Superior temporal gyrus (tissue), 1 donor: ENCODE measurements at regions not wholly inside any gene's neighbourhood (a gene's known extent, or its start where the extent isn't known, plus 50 kb on each side); places are given as distances from the start of the nearest gene placed in this dataset.

Experiments used
- DNase-seq: peaks from one replicate; pipeline ENCODE4 v3.0.0-alpha.2; 2016; ENCODE audit errors: extremely low spot score

DNA sequence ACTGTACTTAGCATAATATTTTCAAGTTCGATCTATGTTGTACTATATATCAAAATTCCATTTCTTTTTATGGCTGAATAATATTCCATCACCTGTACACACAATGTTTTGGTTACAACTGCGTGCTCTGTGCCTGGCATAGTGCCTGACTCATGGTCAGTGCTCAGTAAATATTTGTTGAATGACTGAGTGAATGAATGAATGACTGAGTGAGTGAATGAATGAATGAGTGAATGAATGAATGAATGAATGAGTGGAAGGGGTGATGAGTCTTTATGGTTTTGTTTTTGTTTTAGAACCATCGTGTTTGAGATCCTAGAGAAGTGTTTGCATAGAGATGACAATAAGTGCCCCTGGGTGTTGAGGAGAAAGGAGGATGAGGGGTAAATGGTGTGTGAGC, 155.3 kb downstream of the MRM1 start:
- DNase-seq: no peak

DNA sequence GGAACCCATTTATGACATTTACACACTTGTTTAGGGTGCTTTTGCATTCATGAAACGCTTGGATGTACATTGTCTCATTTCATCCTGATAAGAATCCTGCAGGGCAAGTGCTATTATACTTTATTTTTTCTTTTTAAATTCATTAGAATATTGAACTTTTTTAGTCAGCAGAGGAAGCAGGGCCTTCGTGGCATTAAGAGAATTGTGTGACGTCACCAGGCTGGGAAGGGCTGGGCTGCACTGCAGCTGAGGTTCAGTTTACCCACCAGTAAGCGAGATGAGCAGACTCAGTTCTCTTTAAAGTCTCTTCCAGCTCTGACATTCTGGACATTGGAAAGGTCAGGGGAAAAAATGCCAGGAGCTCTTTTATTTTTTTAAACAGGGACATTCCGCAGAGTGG, 159.0 kb downstream of the MRM1 start:
- DNase-seq: no peak

DNA sequence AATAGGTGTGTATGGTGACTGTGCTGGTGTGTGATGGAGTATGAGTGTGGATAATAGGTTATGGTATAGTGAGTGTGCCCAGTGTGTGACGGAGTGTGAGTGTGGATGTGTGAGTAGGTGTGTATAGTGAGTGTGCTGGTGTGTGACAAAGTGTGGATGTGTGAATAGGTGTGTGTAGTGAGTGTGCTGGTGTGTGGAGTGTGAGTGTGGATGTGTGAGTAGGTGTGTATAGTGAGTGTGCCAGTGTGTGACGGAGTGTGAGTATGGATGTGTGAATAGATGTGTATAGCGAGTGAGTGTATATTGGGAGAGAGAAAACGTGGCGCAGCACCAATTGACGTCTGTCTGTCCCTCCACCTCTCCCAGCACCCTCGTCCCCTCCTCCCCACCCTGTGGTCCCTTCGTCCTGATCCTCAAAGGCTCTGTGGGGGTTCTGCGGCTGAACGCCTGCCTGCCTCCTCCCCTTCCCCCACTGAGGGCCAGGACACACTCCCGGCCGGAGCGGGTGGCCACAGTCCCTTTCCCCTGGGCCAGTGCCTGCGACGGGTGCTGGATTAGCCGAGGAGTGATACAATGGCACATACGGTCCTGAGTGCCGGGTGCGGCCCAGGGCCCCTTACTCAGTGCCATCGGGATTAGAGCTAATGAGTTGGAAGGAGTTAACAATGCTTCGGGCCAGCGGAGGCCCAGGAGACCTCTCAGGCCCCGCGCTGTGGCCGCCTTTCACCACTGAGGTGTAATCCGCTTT, 160.0 kb downstream of the MRM1 start:
- no peak for DNase-seq

- DNase-seq: no peak
These were observed 164.2 kb downstream of the MRM1 start for GRCh38 chr17:36765436-36766043.

- no peak for DNase-seq
These were observed 167.0 kb downstream of the MRM1 start for GRCh38 chr17:36768394-36768793.

DNA sequence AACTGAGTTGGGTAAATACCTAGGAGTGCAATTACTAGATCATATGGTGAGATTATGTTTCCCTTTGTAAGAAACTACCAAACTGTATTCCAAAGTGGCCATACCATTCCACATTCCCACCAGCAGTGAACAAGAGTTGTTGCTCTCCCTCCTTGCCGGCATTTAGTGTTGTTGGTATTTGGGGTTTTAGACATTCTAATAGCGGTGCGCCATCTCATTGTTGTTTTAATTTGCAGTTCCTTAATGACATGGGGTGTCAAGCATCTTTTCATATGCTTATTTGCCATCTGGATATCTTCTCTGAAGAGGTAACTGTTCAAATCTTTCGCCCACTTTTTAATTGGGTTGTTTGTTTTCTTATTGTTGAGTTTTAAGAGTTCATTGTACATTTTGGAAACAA, 164.2 kb upstream of the LHX1 start:
- no peak for DNase-seq

GRCh38 chr17:36777118-36777517, 160.2 kb upstream of the LHX1 start:
- DNase-seq: no peak

GRCh38 chr17:36778448-36778847, 158.8 kb upstream of the LHX1 start:
- no peak for DNase-seq

GRCh38 chr17:36779550-36779949, 157.7 kb upstream of the LHX1 start:
- no peak for DNase-seq

GRCh38 chr17:36784633-36785032, 152.6 kb upstream of the LHX1 start:
- no peak for DNase-seq

GRCh38 chr17:36786867-36787266, 150.4 kb upstream of the LHX1 start:
- no peak for DNase-seq

GRCh38 chr17:36791150-36791941, 145.9 kb upstream of the LHX1 start:
- DNase-seq: no peak

- no peak for DNase-seq
These were observed 145.3 kb upstream of the LHX1 start for GRCh38 chr17:36791942-36792475.

GRCh38 chr17:36792849-36793248, 144.4 kb upstream of the LHX1 start:
- no peak for DNase-seq

DNA sequence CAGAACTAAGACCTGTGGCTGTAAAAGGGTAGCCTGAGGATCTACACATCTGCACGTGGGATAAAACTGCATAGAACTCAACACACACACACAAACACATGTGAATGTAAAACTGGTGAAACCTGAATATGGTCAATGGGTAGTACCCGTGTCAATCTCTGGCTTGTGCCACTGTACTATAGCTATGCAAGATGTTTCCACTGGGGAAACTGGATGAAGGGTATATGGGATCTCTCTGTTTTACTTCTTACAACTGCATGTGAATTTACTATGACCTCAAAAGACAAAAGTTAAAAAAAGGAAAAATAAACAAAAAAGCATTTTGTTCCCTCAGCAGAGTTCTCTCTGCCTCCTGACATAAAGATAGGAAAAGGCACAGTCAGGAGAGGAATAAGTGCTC, 143.3 kb upstream of the LHX1 start:
- DNase-seq: no peak

GRCh38 chr17:36807496-36808179, 129.6 kb upstream of the LHX1 start:
- DNase-seq: no peak

DNA sequence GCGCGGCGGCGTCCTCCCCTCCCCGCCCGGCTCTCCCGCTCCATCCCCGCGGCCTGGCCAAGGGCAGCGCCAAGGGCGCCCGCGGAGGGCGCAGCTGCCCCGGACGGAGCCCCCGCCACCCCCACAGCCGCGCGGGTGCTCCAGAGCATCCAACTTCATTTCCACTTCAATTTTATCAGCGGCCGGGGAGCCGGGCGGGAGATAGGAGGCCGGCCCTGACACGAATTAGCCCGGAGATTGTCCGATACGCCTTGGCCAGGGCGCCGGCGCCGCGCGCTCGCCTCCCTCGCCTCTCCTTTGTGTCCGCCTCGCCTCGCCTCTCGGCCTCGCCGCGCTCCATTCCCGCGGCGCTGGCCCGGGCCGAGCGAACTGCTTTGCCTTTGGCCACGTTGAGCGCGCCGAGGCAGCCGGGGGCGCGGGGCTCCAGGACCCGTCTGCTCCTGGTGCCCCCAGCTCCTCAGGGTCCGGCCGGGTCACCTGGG, 129.1 kb upstream of the LHX1 start:
- DNase-seq: no peak

GRCh38 chr17:36812762-36813161, 124.5 kb upstream of the LHX1 start:
- DNase-seq: no peak

DNA sequence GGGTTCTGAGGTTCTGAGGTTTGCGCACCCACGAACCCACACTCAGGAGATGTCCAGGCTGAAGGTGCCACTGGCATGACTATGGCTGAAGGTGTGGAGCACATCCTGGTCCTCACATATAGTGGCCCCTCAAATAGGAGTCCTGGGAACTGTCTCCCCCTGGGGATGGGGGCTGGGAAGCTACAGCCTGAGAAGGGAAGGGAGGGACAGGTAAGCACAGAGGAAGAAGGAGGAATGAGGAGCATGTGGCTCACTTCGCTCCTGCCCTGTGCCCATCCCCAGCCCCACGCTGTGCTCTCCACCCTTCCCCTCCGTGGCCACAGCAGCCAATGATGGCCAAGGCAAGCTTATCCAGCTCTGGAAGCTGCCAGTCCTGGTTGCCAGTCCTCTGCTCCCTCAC, 123.9 kb upstream of the LHX1 start:
- no peak for DNase-seq

DNA sequence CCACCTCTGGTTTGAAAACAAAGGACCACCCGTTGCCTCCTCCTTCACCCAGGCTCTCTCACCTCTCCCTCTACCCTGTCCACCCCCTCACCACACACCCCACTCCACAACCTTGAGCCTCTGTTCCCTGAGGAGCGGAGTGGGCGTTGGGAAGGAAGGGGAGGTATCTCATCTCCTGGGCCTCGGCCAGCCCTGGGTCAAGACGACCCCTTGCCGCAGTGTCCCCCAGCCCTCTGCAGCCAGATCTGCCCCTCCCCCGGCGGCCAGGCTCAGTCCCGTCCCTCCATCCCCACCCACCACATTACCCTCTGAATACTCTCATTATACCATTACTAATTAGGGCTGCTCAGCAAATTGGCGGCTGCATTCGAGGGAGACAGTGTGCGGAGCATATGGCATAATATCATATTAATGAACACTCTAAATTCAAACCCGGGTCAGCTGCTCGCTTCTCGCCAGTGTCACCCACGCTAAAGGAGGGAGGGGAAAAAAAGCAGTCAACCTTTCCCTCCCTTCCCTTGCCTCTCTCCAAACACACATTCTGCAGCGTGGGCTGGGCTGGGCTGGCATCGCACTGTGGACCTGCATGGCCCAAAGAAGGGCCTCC, 123.2 kb upstream of the LHX1 start:
- DNase-seq: no peak

DNA sequence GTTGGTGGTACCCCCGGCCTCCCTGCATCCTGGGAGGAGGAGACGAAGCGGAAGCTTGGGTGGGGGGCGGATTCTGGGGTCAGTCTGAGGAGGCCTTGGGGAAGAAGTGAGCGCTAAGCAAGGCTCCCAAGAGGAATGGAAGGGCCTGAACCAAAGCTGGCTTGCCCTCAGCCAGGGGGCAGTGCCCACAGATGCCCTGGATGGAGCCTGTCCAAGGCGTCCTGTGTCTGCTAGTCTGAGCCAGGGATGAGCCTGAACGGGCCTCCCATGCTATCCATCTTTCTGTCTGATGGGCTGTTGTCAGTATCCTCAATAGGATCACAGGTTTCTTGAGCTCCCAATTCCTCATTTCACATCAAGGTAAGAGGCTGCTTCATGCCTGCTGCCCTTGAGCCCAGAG, 122.3 kb upstream of the LHX1 start:
- no peak for DNase-seq
